ENCODE measurements at regions not wholly inside any gene's neighbourhood (a gene's known extent, or its start where the extent isn't known, plus 50 kb on each side); places are given as distances from the start of the nearest gene placed in this dataset.
"Not testable (repeated sequence)": the region's sequence is repeated elsewhere in the genome, so short reads cannot be mapped to it uniquely, and the experiment has no call there.

DNA sequence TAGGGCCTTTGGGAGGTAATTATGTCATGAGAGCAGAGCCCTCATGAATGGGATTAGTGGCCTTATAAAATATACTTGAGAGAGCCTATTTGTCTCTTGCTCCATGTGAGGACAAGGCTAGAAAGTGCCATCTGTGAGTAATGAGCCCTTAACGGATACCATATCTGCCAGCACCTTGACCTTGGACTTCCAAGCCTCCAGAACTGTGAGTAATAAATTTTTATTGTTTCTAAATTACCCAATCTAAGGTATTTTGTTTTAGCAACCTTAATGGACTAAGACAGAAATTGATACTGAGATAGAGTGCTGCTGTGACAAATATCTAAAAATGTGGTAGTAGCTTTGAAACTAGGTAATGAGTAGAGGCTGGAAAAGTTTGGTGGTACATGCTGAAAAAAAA lies 285.0 kb upstream of the DIPK2B start:
- no peak for DNase-seq (ENCODE audit: low spot score)

- no peak for DNase-seq (ENCODE audit: low spot score)
Observed at GRCh38 chrX:45479835-45480422, 279.3 kb upstream of the DIPK2B start.

GRCh38 chrX:45479196-45479834 lies 278.6 kb upstream of the DIPK2B start:
- no peak for DNase-seq (ENCODE audit: low spot score)

DNA sequence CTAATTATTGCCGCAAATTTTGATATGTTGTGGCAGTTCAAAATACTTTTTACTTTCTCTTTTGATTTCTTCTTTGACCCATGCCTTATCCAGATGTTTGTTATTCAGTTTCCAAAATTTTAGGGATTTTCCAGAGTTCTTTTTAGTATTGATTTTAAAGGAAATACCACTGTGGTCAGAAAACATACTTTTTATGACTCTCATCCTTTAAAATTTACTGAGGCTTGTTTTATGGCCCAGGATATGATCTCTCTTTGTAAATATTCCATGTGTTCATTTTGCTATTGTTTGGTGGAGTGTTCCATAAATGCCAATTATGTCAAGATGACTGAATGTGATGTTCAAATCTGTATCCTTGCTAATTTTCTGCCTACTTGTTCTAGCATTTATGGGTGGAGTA lies 272.3 kb upstream of the DIPK2B start:
- DNase-seq (ENCODE audit: low spot score) = no peak

- not testable (repeated sequence) for DNase-seq (ENCODE audit: low spot score)
Observed at GRCh38 chrX:45467537-45467936, 266.9 kb upstream of the DIPK2B start.

GRCh38 chrX:45455732-45456131 lies 255.1 kb upstream of the DIPK2B start:
- DNase-seq (ENCODE audit: low spot score) = not testable (repeated sequence)

DNA sequence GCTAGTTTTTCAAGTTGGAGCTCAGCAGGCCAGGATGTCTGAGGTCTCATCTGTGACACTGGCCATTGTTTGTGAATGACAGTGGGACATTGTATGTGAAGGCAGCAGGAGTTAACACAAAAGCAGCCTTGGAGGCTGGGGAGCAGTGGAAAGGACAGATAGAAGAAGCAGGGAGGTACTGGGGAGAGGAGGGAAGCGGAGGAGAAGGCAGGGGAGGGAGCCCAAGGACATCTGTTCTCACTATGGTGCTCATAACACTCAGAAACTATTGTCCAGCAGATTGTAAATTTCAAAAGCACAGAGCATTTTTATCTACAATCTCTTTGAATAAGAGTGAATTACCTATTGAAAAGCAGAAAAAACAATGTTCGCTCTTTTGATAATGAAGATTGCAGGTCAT lies 253.6 kb upstream of the DIPK2B start:
- DNase-seq (ENCODE audit: low spot score) = no peak

DNA sequence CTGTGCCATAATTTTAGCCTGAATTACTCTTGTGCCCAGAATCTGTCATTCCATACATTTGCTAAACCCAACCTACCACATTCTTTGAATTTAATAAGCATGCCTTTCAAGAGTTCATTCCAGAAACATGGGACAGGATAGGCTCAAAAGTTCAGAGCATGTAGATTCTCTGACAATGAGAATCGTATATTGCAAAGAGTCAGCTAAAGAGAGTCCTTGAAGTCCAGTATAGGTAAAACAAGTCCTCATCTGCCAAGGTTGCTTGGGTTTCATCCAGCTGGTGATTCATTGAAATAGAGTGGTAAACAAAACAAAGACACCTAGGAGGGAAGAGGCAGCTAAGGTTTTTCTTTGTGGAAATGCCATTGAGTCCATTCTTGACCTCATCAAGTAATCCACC lies 249.3 kb upstream of the DIPK2B start:
- DNase-seq (ENCODE audit: low spot score) = no peak

DNA sequence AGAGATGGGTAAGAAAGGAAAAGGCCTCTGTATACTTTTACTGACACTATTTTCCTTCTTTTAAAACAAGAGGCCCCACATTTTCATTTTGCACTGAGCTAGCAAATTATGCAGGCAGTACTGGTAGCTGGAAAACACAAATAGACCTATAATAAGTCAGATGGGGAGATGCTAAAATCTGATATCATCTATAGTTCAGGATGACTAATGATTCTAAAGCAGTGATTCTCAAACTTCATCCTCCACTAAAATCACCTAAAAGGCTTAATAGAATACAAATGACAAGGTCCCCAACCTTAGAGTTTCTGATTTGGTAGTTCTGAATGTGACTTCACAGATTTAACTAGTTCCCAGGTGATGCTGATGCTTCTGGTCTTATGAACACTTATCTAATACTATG lies 247.3 kb upstream of the DIPK2B start:
- DNase-seq (ENCODE audit: low spot score) = no peak

- no peak for DNase-seq (ENCODE audit: low spot score)
Observed at GRCh38 chrX:45447331-45447730, 246.7 kb upstream of the DIPK2B start.

- DNase-seq (ENCODE audit: low spot score) = no peak
Observed at GRCh38 chrX:45445745-45446412, 245.2 kb upstream of the DIPK2B start.

GRCh38 chrX:45437186-45437585 lies 236.5 kb upstream of the DIPK2B start:
- DNase-seq (ENCODE audit: low spot score) = no peak

DNA sequence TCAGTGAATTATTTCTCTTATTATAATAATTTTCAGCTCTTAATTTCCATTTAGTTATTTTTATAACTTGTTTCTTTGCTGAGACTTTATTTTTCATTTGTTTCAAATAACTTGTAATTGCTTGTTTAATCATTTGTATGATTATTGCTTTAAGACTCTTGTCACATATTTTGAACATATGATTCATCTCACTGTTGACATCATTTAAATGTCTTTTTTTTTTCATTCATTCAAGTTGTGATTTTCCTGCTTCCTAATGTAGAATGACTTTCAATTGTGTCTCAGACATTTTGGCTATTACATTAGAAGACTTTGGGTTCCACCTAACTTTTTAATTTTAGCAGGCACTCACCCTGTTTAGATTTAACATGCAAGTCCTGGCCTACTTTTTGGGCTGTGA lies 234.8 kb upstream of the DIPK2B start:
- DNase-seq (ENCODE audit: low spot score) = no peak

GRCh38 chrX:45434231-45434630 lies 233.6 kb upstream of the DIPK2B start:
- no peak for DNase-seq (ENCODE audit: low spot score)

DNA sequence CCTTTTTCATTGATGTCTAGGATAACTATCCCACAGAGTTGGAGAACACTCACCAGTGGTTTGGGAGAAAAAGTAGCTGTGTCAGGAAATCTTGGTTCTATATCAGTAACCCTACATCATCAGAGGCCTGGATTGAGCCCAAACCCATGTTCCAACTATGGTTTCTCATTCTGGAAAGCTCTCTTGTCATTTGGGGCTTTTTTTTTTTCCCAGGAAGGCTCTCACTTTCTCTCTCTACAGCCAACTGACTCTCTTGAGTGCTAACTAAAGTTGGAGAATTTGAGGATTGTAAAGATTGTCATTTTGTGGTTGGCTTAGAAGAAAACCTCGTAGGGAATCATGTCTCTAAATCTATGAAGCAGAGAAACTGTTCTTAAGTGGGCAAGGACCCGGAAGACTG lies 228.2 kb upstream of the DIPK2B start:
- DNase-seq (ENCODE audit: low spot score) = no peak

- no peak for DNase-seq (ENCODE audit: low spot score)
Observed at GRCh38 chrX:45424326-45424725, 223.7 kb upstream of the DIPK2B start.

GRCh38 chrX:45422216-45422925 lies 221.7 kb upstream of the DIPK2B start:
- no peak for DNase-seq (ENCODE audit: low spot score)

DNA sequence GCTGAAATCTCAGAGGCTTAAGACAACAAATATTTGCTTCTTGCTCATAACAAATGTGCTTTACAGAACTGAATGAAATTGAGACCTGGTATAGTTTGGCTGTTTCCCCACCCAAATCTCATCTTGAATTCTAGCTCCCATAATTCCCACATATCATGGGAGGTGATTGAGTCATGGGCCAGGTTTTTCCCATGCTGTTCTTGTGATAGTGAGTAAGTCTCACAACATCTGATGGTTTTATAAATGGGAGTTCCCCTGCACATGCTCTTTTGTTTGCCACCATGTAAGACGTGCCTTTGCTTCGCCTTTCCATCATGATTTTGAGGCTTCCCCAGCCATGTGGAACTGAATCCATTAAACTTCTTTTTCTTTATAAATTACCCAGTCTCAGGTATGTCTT lies 221.1 kb upstream of the DIPK2B start:
- no peak for DNase-seq (ENCODE audit: low spot score)

- DNase-seq (ENCODE audit: low spot score) = no peak
Observed at GRCh38 chrX:45404206-45404605, 203.5 kb upstream of the DIPK2B start.

GRCh38 chrX:45401923-45402322 lies 201.2 kb upstream of the DIPK2B start:
- DNase-seq (ENCODE audit: low spot score) = no peak

DNA sequence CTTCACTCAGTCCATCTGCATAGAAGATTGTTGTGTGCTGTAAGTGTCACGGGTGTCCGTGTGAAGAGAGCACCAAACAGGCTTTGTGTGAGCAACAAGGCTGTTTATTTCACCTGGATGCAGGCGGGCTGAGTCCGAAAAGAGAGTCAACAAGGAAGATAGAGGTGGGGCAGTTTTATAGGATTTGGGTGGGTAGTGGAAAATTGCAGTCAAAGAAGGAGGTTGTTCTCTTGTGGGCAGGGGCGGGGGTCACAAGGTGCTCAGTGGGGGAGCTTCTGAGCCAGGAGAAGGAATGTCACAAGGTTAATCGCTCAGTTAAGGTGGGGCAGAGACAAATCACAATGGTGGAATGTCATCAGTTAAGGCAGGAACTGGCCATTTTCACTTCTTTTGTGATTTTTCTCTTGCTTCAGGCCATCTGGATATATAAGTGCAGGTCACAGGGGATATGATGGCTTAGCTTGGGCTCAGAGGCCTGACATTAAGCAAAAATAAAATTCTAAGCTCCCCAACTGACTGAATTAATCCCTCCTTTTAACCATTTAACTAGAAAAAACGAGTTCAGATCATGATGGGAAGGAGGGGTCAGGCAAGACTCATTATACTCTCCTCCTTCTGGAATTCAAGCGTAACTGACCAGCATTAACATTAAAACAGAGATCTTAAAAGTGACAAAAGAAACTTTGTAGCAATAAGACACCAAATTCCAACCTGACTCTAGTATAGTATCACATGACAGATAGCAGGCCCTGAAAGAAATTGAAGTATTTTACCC lies 200.5 kb upstream of the DIPK2B start:
- DNase-seq (ENCODE audit: low spot score) = not testable (repeated sequence)

Data from hematopoietic multipotent progenitor cell treated with erythropoietin and hydrocortisone succinate and interleukin-3 and kit ligand, for 17 days (in vitro differentiated cells).